ENCODE measurements at regions not wholly inside any gene's neighbourhood (a gene's known extent, or its start where the extent isn't known, plus 50 kb on each side); places are given as distances from the start of the nearest gene placed in this dataset.
"Not testable (repeated sequence)": the region's sequence is repeated elsewhere in the genome, so short reads cannot be mapped to it uniquely, and the experiment has no call there.

GRCh38 chr14:98904677-98905076 is 367.3 kb downstream of the BCL11B start:
- DNase-seq (ENCODE audit: low read depth in 3 of 3), result no peak

GRCh38 chr14:98906123-98906995 is 365.6 kb downstream of the BCL11B start:
- no peak for DNase-seq (ENCODE audit: low read depth in 3 of 3)

GRCh38 chr14:98907271-98907670 is 364.7 kb downstream of the BCL11B start:
- DNase-seq (ENCODE audit: low read depth in 3 of 3), result no peak

DNA sequence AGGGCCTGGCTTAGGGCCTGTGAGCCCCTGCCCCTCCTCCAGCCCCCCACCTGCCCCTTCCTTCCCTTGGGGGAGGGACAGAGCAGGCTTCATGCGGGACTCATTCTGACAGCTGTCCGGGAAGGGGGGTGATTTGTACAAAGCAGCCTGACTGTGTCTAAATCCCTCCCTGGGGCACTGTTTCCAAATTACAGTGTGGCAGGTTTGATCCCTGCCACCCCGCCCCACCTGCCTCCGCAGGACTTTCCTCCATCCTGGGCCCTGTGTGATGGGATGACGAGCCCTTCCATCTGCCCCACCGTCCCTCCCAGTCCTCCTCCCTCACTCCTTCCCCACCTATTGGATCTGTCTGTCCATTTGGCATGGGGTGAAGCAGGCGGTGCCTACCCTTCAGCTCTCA is 363.9 kb downstream of the BCL11B start:
- no peak for DNase-seq (ENCODE audit: low read depth in 3 of 3)

- DNase-seq (ENCODE audit: low read depth in 3 of 3), result no peak
Observed at GRCh38 chr14:98909251-98909944, 362.6 kb downstream of the BCL11B start.

DNA sequence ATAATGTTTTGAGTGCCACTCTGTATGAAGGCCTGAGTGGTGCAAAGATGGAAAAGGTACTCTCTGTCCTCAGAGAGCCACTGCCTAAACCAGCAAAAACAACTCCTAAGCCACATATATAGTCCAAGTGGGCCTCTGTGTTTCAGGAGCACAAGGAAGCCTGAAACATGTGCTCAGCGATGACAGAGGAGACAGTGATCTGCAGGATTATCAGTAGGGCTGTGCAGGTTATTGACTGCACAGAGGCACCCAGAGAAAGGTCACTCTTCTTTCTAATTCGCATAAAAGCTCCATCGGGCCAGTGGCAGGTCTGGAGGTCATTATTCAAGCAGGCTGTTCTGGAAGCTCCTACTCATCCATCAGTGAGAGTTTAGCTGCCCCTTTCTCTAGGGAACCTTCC is 361.9 kb downstream of the BCL11B start:
- no peak for DNase-seq (ENCODE audit: low read depth in 3 of 3)

GRCh38 chr14:98912655-98913054 is 359.3 kb downstream of the BCL11B start:
- DNase-seq (ENCODE audit: low read depth in 3 of 3), result no peak

- DNase-seq (ENCODE audit: low read depth in 3 of 3), result no peak
Observed at GRCh38 chr14:98913967-98914650, 357.9 kb downstream of the BCL11B start.

DNA sequence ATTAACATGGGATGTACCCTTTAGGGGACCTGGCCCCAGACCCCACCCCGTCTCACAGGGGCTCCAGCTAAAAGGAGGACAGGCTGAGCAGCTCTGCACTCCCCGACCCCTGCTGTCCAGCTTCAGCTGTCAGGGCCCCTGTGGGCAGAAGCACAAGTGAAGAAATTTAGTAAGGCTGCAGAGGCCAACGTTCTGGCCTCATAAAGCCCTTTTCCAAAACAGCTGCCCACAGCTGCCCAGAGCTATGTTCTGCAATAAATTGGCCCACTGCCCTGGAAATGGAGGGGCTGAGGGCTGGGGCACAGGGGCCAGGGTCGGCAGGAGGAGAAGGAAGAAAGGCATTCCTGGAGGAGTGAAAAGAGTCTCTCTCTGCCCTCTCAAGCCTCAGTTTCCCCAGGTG is 357.1 kb downstream of the BCL11B start:
- no peak for DNase-seq (ENCODE audit: low read depth in 3 of 3)

DNA sequence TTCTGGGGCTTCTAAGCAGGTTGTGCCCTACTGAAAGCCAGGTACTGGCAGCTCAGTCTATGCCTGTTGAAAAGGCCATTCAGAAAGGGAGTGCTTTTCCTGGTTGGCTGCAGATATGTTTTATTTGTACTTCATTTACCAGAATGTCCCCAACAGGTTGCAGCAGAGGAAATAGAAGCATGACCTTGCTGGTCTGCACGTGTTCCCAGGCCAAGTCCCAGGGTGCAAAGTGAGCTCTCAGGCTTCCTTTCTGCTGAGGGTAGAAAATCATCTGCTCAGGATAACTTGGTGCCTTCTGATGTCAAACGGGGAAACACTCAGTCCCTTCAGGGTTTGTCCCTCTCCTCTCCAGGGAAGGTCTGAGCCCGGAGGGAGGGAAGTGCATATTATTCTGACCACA is 356.4 kb downstream of the BCL11B start:
- DNase-seq (ENCODE audit: low read depth in 3 of 3), result no peak

DNA sequence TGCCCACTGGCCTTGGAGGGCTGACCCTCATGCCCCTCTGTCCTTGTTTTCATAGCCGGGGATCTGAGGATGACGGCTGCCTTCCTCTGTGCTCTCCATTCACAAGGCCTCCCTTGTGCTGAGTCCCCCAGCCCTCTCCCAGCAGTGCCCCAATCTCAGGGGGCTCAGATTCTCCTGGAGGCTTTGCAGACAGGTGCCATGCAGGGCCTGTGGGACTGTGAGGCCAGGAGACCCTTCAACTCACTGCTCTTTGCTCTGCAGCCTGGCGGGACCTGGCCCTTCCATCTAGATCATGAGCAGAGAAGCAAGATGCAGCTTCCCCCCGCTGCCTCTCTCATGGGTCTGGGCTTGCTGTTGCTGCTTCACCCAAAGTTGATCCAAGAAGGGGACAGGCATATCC is 356.0 kb downstream of the BCL11B start:
- no peak for DNase-seq (ENCODE audit: low read depth in 3 of 3)

DNA sequence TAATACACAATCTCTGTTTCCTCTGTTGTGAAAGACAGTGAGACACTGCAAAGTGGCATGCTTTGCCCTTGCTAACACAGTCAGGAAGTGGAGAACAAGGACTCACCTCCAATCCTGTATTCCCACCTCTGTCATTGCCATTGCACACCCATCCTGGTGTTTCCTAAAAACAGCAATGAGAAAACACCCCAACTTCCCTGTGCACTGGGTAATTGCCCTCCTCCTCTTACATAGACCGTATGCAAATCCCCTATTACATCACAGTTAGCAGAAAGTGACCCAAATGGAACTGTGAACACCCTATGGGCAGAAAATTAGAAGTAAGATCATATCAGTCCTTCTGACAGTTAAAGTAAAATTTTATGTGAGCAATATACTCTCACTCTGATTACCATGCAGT is 355.5 kb downstream of the BCL11B start:
- no peak for DNase-seq (ENCODE audit: low read depth in 3 of 3)

DNA sequence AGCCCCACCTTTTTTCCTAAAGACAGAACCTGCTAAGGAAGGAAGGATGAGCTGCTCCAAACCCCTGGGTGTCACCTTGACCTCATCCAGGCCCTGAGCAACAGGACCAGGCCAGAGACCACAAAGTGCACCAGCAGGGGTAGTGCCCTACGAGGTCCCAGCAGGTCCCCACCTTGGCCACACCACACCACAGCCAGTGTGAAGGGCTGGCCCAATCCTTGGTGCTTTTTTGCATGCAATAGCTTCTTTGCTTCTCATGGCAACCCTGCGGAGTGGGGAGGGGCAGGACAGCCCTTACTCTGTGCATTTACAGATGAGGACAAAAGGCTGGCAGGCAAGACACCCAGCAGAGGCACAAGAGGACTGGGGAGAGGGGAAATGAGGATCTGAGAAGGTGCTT is 352.6 kb downstream of the BCL11B start:
- DNase-seq (ENCODE audit: low read depth in 3 of 3), result no peak

DNA sequence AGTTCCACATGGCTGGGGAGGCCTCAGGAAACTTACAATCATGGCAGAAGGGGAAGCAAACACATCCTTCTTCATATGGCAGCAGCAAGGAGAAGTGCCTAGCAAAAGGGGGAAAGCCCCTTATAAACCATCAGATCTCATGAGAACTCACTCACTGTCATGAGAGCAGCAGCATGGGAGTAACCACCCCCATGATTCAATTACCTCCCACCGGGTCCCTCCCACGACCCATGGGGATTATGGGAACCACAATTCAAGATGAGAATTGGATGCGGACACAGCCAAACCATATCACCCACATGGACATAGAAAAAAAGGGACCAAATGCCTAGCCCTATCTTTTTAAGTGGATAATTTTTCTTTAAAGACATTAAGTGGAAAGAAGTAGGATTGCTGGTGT is 350.7 kb downstream of the BCL11B start:
- DNase-seq (ENCODE audit: low read depth in 3 of 3), result not testable (repeated sequence)

DNA sequence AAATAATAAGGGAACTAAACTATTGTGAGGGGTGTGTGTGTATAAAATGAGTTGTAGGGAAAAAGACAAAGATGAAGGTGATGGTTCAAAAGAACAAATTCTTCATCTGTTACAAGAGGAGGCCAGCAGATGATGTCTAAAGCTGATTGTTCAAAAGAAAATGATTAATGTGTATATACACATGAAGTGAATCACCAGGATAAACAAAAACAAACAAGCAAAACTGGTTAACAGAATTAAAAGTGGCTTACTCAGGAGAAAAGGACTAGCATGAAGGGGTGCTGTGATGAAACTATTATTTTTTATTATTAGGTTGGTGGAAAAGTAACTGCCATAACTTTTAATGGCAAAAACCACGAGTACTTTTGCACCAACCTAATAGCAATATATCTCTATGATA is 348.4 kb downstream of the BCL11B start:
- DNase-seq (ENCODE audit: low read depth in 3 of 3), result no peak

- DNase-seq (ENCODE audit: low read depth in 3 of 3), result no peak
Observed at GRCh38 chr14:98924046-98924445, 348.0 kb downstream of the BCL11B start.

DNA sequence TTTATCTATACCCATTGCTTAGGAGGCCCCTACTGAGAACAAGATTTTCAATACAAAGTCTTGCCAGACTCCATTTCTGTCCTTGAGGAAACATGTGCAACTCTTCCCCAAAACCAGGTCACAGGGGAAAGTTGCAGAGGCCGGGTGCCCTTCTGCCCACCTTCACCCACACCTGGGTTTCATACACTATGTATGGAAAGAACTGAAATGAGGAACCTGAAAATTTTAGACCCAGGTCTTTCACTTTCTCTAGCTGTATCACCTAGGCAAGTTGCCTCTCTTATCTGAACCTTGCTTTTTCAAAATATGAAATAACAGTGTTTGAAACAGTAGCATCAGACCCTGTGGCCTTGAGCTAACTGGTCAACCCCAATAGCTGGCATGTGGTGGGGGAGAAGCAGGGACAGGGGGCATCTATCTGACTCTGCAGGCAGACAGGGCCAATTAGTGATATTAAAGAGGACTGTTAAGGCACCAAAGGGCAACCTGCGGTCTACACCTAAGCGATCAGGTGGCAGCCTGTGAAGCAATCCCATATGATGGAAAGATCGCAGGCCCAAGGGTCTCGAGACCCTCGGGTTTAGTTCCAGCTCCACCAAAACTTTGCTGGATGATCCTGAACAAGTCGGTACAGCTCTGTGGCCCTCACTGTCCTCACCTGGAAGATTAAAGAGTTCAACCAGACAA is 346.5 kb downstream of the BCL11B start:
- DNase-seq (ENCODE audit: low read depth in 3 of 3), result no peak

DNA sequence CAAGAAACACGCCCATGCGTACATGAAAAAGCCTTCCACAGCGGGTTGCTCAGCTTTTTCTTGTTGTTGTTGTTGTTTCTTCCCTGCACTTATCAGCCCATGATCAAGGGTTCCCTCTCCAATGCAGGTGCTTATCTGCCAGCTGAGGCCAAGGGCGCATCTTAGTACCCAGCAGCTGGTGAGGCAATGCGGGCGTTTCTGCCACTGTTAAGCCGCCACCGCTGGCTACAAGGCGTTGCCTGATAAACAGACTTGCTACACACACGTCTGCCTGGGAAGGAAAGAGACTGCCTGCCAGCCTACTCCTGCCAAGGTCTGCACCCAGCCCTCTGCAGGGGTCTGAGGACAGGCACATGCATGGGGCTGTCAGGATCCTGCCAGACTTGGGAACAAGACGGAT is 345.9 kb downstream of the BCL11B start:
- no peak for DNase-seq (ENCODE audit: low read depth in 3 of 3)

DNA sequence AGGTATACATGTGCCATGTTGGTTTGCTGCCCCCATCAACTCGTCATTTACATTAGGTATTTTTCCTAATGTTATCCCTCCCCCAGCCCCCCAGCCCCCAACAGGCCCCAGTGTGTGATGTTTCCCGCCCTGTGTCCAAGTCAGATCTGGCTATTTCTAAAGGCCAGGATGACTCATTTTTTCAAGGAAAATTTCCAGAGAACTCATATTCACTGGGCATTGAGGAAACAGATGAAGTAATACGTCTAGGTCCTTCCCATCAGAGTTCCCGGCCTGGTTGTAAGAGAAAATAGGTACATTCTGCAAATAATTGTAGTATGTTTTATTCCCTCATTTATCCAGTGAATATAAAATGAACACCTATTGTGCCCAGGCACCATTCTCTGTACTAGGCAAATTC is 345.2 kb downstream of the BCL11B start:
- no peak for DNase-seq (ENCODE audit: low read depth in 3 of 3)

DNA sequence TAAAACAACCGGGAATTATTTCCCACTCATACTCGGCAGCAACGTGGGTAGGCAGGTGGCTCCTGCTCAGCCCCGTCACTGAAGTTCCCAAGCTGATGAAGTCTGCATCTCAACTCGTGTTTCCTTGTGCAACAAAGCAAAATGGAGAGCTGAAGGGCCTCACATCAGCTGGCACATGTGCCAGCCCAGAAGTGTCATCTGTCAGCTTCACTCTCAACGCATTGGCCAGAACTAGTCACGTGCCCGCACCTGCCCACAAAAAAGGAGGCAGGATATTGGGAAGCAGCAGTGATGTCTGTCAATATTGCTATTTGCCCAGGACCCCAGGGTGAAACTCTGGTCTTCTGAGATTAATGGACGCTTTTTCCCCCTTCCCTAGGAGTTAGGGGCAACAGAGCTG is 344.0 kb downstream of the BCL11B start:
- no peak for DNase-seq (ENCODE audit: low read depth in 3 of 3)

DNA sequence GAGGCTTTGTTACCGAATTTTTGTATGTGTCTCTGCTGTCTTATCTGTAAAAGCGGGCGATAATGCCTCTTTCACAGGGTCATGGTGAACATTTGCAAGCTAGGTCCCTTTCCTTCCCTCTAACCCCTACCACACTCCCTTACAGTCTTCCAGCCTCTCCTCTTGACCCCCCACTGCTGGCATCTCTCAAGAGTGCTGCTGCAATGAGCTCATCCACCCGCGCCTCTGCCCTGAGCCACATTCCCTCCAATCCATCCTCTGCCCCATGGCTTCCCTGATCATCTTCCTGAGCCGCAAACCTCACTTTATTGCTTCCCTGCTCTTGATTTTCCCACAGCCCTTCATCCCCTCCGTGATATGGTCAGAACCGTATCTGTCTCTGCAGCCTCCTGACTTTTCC is 343.6 kb downstream of the BCL11B start:
- DNase-seq (ENCODE audit: low read depth in 3 of 3), result no peak

DNA sequence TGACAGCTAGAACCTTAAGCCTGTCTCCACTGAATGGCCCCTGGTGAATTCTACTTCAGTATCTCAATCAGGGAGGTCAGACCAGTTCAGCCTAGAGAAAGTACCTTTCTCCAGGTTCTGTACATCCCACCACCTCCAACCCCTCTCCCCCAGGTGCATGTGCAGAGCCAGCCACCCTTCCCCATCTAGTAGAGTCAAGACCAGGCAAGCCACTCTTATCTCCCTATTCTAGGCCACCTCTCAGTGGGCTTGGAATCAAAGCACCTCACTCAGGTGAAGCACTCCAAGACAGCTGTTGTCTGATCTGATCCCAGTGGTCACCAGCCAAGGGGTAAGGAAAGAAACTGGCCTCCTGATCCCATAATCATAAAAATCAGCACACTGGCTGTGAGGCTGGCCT is 340.9 kb downstream of the BCL11B start:
- DNase-seq (ENCODE audit: low read depth in 3 of 3), result no peak

Measured in stimulated activated CD4-positive, alpha-beta T cell treated with anti-CD3 and anti-CD28 coated beads, TNF-alpha, amount 100 ng/mL, for 24 hours (primary cell).